Stimulated activated CD4-positive, alpha-beta T cell treated with anti-CD3 and anti-CD28 coated beads, Interleukin-4, amount 100 ng/mL, for 4 hours (primary cell): ENCODE measurements at regions not wholly inside any gene's neighbourhood (a gene's known extent, or its start where the extent isn't known, plus 50 kb on each side); places are given as distances from the start of the nearest gene placed in this dataset.
"Not testable (repeated sequence)": the region's sequence is repeated elsewhere in the genome, so short reads cannot be mapped to it uniquely, and the experiment has no call there.

ENCODE experiments used
- DNase-seq, 2 experiments: peaks; one replicate each; pipeline ENCODE4 v3.0.0-alpha.2; 2020

GRCh38 chr9:15372455-15372854 is 50.2 kb upstream of the SNAPC3 start:
- no peak for DNase-seq

- no peak for DNase-seq
These were observed 51.2 kb upstream of the SNAPC3 start for GRCh38 chr9:15371448-15371845.

GRCh38 chr9:15370466-15371447 is 51.9 kb upstream of the SNAPC3 start:
- no peak for DNase-seq

- no peak for DNase-seq
These were observed 52.8 kb upstream of the SNAPC3 start for GRCh38 chr9:15369871-15370270.

- no peak for DNase-seq
These were observed 53.4 kb upstream of the SNAPC3 start for GRCh38 chr9:15369238-15369637.

- not testable (repeated sequence) for DNase-seq
These were observed 57.6 kb upstream of the SNAPC3 start for GRCh38 chr9:15364975-15365553.

- DNase-seq: no peak
These were observed 54.7 kb upstream of the TTC39B start for GRCh38 chr9:15361737-15362136.

- DNase-seq: peak; percentile 26 to 48
These were observed 50.1 kb upstream of the TTC39B start for GRCh38 chr9:15357050-15357653.
